ENCODE measurements at regions not wholly inside any gene's neighbourhood (a gene's known extent, or its start where the extent isn't known, plus 50 kb on each side); places are given as distances from the start of the nearest gene placed in this dataset.

DNA sequence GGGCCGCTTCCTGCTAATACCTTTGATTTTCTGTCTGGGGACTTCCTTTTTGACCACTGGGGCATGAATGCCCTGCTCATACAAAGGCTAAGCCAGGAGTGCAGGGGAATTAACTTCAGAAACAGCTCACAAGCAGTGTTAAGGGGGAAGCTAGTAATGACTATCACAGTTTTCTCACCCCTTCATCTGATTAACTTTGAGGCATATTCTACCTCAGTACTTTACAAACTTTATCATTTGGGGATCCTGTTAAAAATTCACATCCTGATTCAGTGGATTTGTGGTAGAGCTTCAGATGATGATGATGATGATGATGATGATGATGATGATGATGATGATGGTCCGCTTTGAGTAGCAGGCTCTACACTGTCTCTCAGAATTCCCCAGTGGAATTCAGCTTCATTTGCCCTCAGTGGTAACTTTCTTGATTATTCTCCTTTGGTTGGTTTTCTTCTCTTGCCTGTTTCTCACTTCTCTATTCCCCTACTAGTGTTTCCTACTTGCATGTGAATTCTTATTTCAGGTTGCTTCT lies 78.4 kb upstream of the TMEM170B start:
- TF ChIP-seq, protein P1, sequence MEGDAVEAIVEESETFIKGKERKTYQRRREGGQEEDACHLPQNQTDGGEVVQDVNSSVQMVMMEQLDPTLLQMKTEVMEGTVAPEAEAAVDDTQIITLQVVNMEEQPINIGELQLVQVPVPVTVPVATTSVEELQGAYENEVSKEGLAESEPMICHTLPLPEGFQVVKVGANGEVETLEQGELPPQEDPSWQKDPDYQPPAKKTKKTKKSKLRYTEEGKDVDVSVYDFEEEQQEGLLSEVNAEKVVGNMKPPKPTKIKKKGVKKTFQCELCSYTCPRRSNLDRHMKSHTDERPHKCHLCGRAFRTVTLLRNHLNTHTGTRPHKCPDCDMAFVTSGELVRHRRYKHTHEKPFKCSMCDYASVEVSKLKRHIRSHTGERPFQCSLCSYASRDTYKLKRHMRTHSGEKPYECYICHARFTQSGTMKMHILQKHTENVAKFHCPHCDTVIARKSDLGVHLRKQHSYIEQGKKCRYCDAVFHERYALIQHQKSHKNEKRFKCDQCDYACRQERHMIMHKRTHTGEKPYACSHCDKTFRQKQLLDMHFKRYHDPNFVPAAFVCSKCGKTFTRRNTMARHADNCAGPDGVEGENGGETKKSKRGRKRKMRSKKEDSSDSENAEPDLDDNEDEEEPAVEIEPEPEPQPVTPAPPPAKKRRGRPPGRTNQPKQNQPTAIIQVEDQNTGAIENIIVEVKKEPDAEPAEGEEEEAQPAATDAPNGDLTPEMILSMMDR (IDR thresholded peaks at IDR 0.05 in 8 of 11, conservative IDR thresholded peaks at IDR 0.05 in 3 of 11), result no peak
- no peak for TF ChIP-seq POLR2A (IDR thresholded peaks at IDR 0.05)
- no peak for TF ChIP-seq POLR2AphosphoS5 (IDR thresholded peaks at IDR 0.05)
